ENCODE measurements at regions not wholly inside any gene's neighbourhood (a gene's known extent, or its start where the extent isn't known, plus 50 kb on each side); places are given as distances from the start of the nearest gene placed in this dataset.

DNA sequence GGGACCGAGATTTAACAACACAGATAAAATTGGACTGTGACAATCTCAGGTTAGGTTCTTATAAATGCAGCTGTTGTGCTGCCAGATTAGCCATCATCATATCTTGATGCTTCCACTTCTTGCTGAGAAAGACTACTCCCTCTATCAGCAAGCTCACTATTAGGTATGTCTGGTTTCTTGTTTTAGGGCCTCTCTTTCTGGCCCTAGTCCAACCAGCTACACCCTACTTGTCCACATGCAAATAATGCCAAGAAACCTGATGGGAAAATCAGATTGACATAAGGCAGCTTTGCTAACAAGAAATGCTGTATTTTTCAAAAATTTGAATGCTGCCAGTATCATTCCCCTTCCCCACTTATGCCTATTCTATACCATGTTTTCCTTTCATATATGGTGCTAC is 296.0 kb downstream of the RMST start:
- TF ChIP-seq CTCF (IDR thresholded peaks at IDR 0.05; ENCODE audit: low read length), result no peak
- no peak for TF ChIP-seq EZH2 (IDR thresholded peaks at IDR 0.05; ENCODE audit: borderline replicate concordance, low read length)
